Lower lobe of right lung (tissue), 2 donors: ENCODE measurements at regions not wholly inside any gene's neighbourhood (a gene's known extent, or its start where the extent isn't known, plus 50 kb on each side); places are given as distances from the start of the nearest gene placed in this dataset.

ENCODE experiments used
- ATAC-seq, 2 donors: fragments of 200-7000 bp; cut with Tn5 transposase; one replicate each; pipeline ENCODE4 v1.9.1; 2020 to 2022; ENCODE audit warnings: mild to moderate bottlenecking in 2 of 2, moderate library complexity in 2 of 2
- DNase-seq: peaks from one replicate; pipeline ENCODE4 v3.0.0-alpha.2; 2020
- H3K27ac ChIP-seq: fragments of 200-600 bp; one replicate; pipeline ENCODE4 v1.8.0; 2022
- H3K27me3 ChIP-seq: fragments of 200-600 bp; one replicate; pipeline ENCODE4 v1.8.0; 2022; ENCODE audit warnings: low read depth
- H3K36me3 ChIP-seq: fragments of 200-600 bp; one replicate; pipeline ENCODE4 v1.8.0; 2022; ENCODE audit warnings: mild to moderate bottlenecking
- H3K4me1 ChIP-seq: fragments of 200-600 bp; one replicate; pipeline ENCODE4 v1.8.0; 2022
- H3K4me3 ChIP-seq: fragments of 200-600 bp; one replicate; pipeline ENCODE4 v1.8.0; 2022; ENCODE audit warnings: mild to moderate bottlenecking
- H3K9me3 ChIP-seq: fragments of 200-600 bp; one replicate; pipeline ENCODE4 v1.8.0; 2022
- CTCF ChIP-seq: fragments of 200-600 bp; IDR thresholded peaks from one replicate; pipeline ENCODE4 v1.8.0; 2022; ENCODE audit warnings: antibody characterized with exemption, mild to moderate bottlenecking
- intact Hi-C: fragments of 100-400 bp; cut with DNase I; formaldehyde crosslinking; loops from one replicate; pipeline ENCODE4 v1.11.0; 2022
- donor health status: DM: no; HTN: yes; CAD: no; lungs with severe emphysema.

GRCh38 chr2:177314722-177315264 lies 50.3 kb upstream of the NFE2L2 start:
- no peak overlapping the region for H3K27ac ChIP-seq
- no peaks in the 10 kb centered on the region for H3K9me3 ChIP-seq
- ATAC-seq (no peak), DNase-seq (no peak)
- H3K4me3 ChIP-seq = no peak overlapping the region
- TF ChIP-seq CTCF = no peak
- H3K4me1 ChIP-seq = no peaks in the 10 kb centered on the region
- no peaks in the 10 kb centered on the region for H3K36me3 ChIP-seq
- H3K27me3 ChIP-seq = no peaks in the 10 kb centered on the region
- intact Hi-C loops = no loop called here

GRCh38 chr2:177315364-177315763 lies 50.8 kb upstream of the NFE2L2 start:
- Histone ChIP-seq H3K4me3 (no peak overlapping the region), H3K27me3 (no peaks in the 10 kb centered on the region), H3K27ac (no peak overlapping the region), H3K9me3 (no peaks in the 10 kb centered on the region), H3K36me3 (no peaks in the 10 kb centered on the region), H3K4me1 (no peaks in the 10 kb centered on the region)
- intact Hi-C loops = no loop called here
- no peak for ATAC-seq
- no peak for TF ChIP-seq CTCF
- no peak for DNase-seq

- no peak for TF ChIP-seq CTCF
- intact Hi-C loops = no loop called here
- no peaks in the 10 kb centered on the region for H3K9me3 ChIP-seq
- H3K36me3 ChIP-seq = no peaks in the 10 kb centered on the region
- DNase-seq (no peak), ATAC-seq (no peak)
- H3K4me3 ChIP-seq = no peak overlapping the region
- H3K27me3 ChIP-seq = no peaks in the 10 kb centered on the region
- no peaks in the 10 kb centered on the region for H3K4me1 ChIP-seq
- H3K27ac ChIP-seq = no peak overlapping the region
Measured at GRCh38 chr2:177316756-177317155, 52.2 kb upstream of the NFE2L2 start.

- Histone ChIP-seq H3K9me3 (no peaks in the 10 kb centered on the region), H3K4me1 (no peaks in the 10 kb centered on the region), H3K36me3 (no peaks in the 10 kb centered on the region), H3K27ac (no peak overlapping the region), H3K27me3 (no peaks in the 10 kb centered on the region), H3K4me3 (no peak overlapping the region)
- TF ChIP-seq CTCF = no peak
- intact Hi-C loops = no loop called here
- DNase-seq = no peak
- no peak for ATAC-seq
Measured at GRCh38 chr2:177317443-177317842, 52.9 kb upstream of the NFE2L2 start.

GRCh38 chr2:177317857-177318256 lies 53.3 kb upstream of the NFE2L2 start:
- Histone ChIP-seq H3K27me3 (no peaks in the 10 kb centered on the region), H3K9me3 (no peaks in the 10 kb centered on the region), H3K27ac (no peak overlapping the region), H3K4me3 (no peak overlapping the region), H3K4me1 (no peaks in the 10 kb centered on the region), H3K36me3 (no peaks in the 10 kb centered on the region)
- intact Hi-C loops = no loop called here
- ATAC-seq = no peak
- no peak for TF ChIP-seq CTCF
- no peak for DNase-seq

GRCh38 chr2:177318613-177319012 lies 54.1 kb upstream of the NFE2L2 start:
- Histone ChIP-seq H3K9me3 (no peaks in the 10 kb centered on the region), H3K36me3 (no peaks in the 10 kb centered on the region), H3K4me1 (no peaks in the 10 kb centered on the region), H3K4me3 (no peak overlapping the region), H3K27ac (no peak overlapping the region), H3K27me3 (no peaks in the 10 kb centered on the region)
- intact Hi-C loops = no loop called here
- ATAC-seq (no peak), DNase-seq (no peak)
- TF ChIP-seq CTCF = no peak
